C4-2B (cell line): ENCODE measurements at regions not wholly inside any gene's neighbourhood (a gene's known extent, or its start where the extent isn't known, plus 50 kb on each side); places are given as distances from the start of the nearest gene placed in this dataset.

Source experiments
- ZFX ChIP-seq: fragments of 450-650 bp; IDR thresholded peaks from 2 replicates; pipeline ENCODE4 v1.6.1; 2017
- TF ChIP-seq, protein P1 (sequence below): fragments of 450-650 bp; conservative IDR thresholded peaks from 2 replicates; pipeline ENCODE4 v1.5.1; 2017; ENCODE audit warnings: mild to moderate bottlenecking

DNA sequence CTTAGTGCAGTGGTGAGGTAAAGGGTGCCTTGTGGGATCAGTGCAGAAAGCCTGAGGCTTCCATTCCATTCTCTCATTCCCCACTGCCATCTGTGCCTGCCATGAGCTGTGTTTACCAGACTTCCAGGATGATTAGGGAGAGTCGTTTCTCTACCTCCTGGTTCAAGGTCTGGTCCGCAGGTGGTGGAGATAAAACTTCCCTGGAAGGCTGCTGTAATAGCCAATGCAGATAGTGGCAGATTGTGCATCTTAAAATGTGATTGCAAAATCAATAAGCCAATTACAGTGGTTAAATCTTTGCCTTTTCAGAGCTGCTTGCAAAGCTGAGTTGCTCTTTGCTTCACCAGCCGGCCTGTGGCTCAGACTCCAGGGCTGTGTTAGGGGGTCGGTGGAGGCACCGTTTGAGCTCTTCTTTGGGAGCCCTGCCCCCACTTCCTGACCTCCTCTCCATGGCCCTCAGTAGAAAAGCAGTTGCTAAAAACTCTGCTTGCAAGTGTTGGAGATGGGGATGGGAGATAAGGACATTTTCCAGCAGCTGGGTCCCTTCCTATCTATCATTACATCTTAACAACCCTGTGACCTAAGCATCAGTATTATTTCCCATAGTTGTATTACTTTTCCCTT lies 95.2 kb upstream of the HS6ST1 start:
- TF ChIP-seq, protein P1, sequence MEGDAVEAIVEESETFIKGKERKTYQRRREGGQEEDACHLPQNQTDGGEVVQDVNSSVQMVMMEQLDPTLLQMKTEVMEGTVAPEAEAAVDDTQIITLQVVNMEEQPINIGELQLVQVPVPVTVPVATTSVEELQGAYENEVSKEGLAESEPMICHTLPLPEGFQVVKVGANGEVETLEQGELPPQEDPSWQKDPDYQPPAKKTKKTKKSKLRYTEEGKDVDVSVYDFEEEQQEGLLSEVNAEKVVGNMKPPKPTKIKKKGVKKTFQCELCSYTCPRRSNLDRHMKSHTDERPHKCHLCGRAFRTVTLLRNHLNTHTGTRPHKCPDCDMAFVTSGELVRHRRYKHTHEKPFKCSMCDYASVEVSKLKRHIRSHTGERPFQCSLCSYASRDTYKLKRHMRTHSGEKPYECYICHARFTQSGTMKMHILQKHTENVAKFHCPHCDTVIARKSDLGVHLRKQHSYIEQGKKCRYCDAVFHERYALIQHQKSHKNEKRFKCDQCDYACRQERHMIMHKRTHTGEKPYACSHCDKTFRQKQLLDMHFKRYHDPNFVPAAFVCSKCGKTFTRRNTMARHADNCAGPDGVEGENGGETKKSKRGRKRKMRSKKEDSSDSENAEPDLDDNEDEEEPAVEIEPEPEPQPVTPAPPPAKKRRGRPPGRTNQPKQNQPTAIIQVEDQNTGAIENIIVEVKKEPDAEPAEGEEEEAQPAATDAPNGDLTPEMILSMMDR = no peak
- no peak for TF ChIP-seq ZFX
